CD4-positive, CD25-positive, alpha-beta regulatory T cell (primary cell): ENCODE measurements at regions not wholly inside any gene's neighbourhood (a gene's known extent, or its start where the extent isn't known, plus 50 kb on each side); places are given as distances from the start of the nearest gene placed in this dataset.
A peak's percentile ranks its signal among the peaks of the same experiment; 100 is the strongest.

ENCODE experiments used
- ATAC-seq, 2 donors: fragments of 150-1000 bp; cut with Tn5 transposase; one replicate each; pipeline ENCODE4 v1.10.0; 2021; ENCODE audit warnings: low read depth in 2 of 2, moderate number of reproducible peaks in 2 of 2, moderate library complexity in 1 of 2
- DNase-seq, 3 donors: peaks; one replicate each; pipeline versions ENCODE4 v3.0.0 to v3.0.0-alpha.2; 2012 to 2022; ENCODE audit warnings: mixed read lengths in 1 of 3
- H3K27ac ChIP-seq: one replicate; pipeline ENCODE4 v1.7.0; 2013; ENCODE audit warnings: mild to moderate bottlenecking, low read length; ENCODE audit not compliant: insufficient read depth, poor library complexity, severe bottlenecking
- H3K27me3 ChIP-seq: one replicate; pipeline ENCODE4 v1.7.0; 2013; ENCODE audit warnings: low read length; ENCODE audit not compliant: control insufficient read depth, insufficient read depth
- H3K36me3 ChIP-seq: one replicate; pipeline ENCODE4 v1.7.0; 2013; ENCODE audit warnings: mild to moderate bottlenecking, low read length, moderate library complexity; ENCODE audit not compliant: control insufficient read depth, insufficient read depth
- H3K4me1 ChIP-seq: 2 replicates; pipeline ENCODE4 v1.7.0; 2013; ENCODE audit warnings: mild to moderate bottlenecking, low read length; ENCODE audit not compliant: insufficient read depth, control insufficient read depth, poor library complexity, severe bottlenecking
- H3K4me3 ChIP-seq: one replicate; pipeline ENCODE4 v1.7.0; 2013; ENCODE audit warnings: low read depth, mild to moderate bottlenecking, low read length, moderate library complexity
- H3K9me3 ChIP-seq, 2 experiments: 1 replicate in 1 of 2; 2 replicates in 1 of 2; pipeline ENCODE4 v1.7.0; 2013; ENCODE audit warnings: low read length in 2 of 2, mild to moderate bottlenecking in 1 of 2, moderate library complexity in 1 of 2; ENCODE audit not compliant: control insufficient read depth in 2 of 2
- H3K27ac Mint-ChIP-seq, 3 donors: one replicate each; pipeline ENCODE4 v1.8.0; 2020 to 2022; ENCODE audit warnings: mild to moderate bottlenecking in 3 of 3, mixed read lengths in 3 of 3, moderate library complexity in 2 of 3
- H3K27me3 Mint-ChIP-seq: one replicate; pipeline ENCODE4 v1.8.0; 2022; ENCODE audit warnings: mild to moderate bottlenecking, mixed read lengths
- H3K36me3 Mint-ChIP-seq: one replicate; pipeline ENCODE4 v1.8.0; 2020; ENCODE audit warnings: mixed read lengths
- H3K4me1 Mint-ChIP-seq, 4 donors: one replicate each; pipeline ENCODE4 v1.8.0; 2020 to 2022; ENCODE audit warnings: mixed read lengths in 4 of 4, mild to moderate bottlenecking in 1 of 4
- H3K4me3 Mint-ChIP-seq, 4 donors: one replicate each; pipeline ENCODE4 v1.8.0; 2020 to 2022; ENCODE audit warnings: mild to moderate bottlenecking in 4 of 4, mixed read lengths in 4 of 4, moderate library complexity in 3 of 4
- H3K9me3 Mint-ChIP-seq, 7 donors: one replicate each; pipeline ENCODE4 v1.8.0; 2020 to 2022; ENCODE audit warnings: mixed read lengths in 7 of 7, mild to moderate bottlenecking in 3 of 7, moderate library complexity in 2 of 7

- H3K4me3 ChIP-seq, result no peak overlapping the region
- ATAC-seq (no peak), DNase-seq (no peak)
- peaks cover 0 to 8% (median 0%) of the 10 kb centered on the region in 7 donors for H3K9me3 Mint-ChIP-seq
- H3K27me3 Mint-ChIP-seq, result no peaks in the 10 kb centered on the region
- peaks cover 0 to 13% (median 2%) of the 10 kb centered on the region in 4 donors for H3K4me1 Mint-ChIP-seq
- no peak overlapping the region for H3K27ac ChIP-seq
- H3K4me3 Mint-ChIP-seq, result no peak overlapping the region
- no peak overlapping the region for H3K27ac Mint-ChIP-seq
- H3K27me3 ChIP-seq, result no peaks in the 10 kb centered on the region
- H3K9me3 ChIP-seq, result peaks cover 0 to 4% of the 10 kb centered on the region in 2 experiments
- no peaks in the 10 kb centered on the region for H3K36me3 ChIP-seq
- no peaks in the 10 kb centered on the region for H3K36me3 Mint-ChIP-seq
- no peaks in the 10 kb centered on the region for H3K4me1 ChIP-seq
These were observed 755.2 kb upstream of the ACO1 start for GRCh38 chr9:31629292-31629691.

- ATAC-seq (no peak), DNase-seq (no peak)
- Histone ChIP-seq H3K36me3 (no peaks in the 10 kb centered on the region), H3K27me3 (no peaks in the 10 kb centered on the region), H3K4me3 (no peak overlapping the region), H3K4me1 (no peaks in the 10 kb centered on the region), H3K27ac (no peak overlapping the region), H3K9me3 (no peaks in the 10 kb centered on the region)
- peaks cover 0 to 7% (median 3%) of the 10 kb centered on the region in 4 donors for H3K4me1 Mint-ChIP-seq
- no peak overlapping the region for H3K4me3 Mint-ChIP-seq
- peaks cover 0 to 1% (median 0%) of the 10 kb centered on the region in 7 donors for H3K9me3 Mint-ChIP-seq
- H3K27me3 Mint-ChIP-seq, result no peaks in the 10 kb centered on the region
- no peak overlapping the region for H3K27ac Mint-ChIP-seq
- no peaks in the 10 kb centered on the region for H3K36me3 Mint-ChIP-seq
These were observed 747.2 kb upstream of the ACO1 start for GRCh38 chr9:31637265-31637664.

- H3K27ac Mint-ChIP-seq, result no peak overlapping the region
- no peak overlapping the region for H3K4me3 Mint-ChIP-seq
- no peaks in the 10 kb centered on the region for H3K36me3 Mint-ChIP-seq
- H3K27me3 ChIP-seq, result no peaks in the 10 kb centered on the region
- H3K9me3 ChIP-seq, result no peaks in the 10 kb centered on the region
- DNase-seq (no peak), ATAC-seq (no peak)
- no peaks in the 10 kb centered on the region for H3K36me3 ChIP-seq
- H3K27ac ChIP-seq, result no peak overlapping the region
- no peak overlapping the region for H3K4me3 ChIP-seq
- H3K4me1 ChIP-seq, result no peaks in the 10 kb centered on the region
- H3K4me1 Mint-ChIP-seq, result peaks cover 0 to 7% (median 3%) of the 10 kb centered on the region in 4 donors
- H3K27me3 Mint-ChIP-seq, result no peaks in the 10 kb centered on the region
- peaks cover 0 to 1% (median 0%) of the 10 kb centered on the region in 7 donors for H3K9me3 Mint-ChIP-seq
These were observed 746.6 kb upstream of the ACO1 start for GRCh38 chr9:31637861-31638260.

- no peaks in the 10 kb centered on the region for H3K36me3 ChIP-seq
- no peak for ATAC-seq
- no peaks in the 10 kb centered on the region for H3K27me3 ChIP-seq
- Mint-ChIP-seq H3K9me3 (no peaks in the 10 kb centered on the region), H3K36me3 (no peaks in the 10 kb centered on the region), H3K4me1 (peaks cover 0 to 7% (median 5%) of the 10 kb centered on the region in 4 donors), H3K27ac (peak overlapping the region in 1 of 3 donors; percentile 28), H3K27me3 (no peaks in the 10 kb centered on the region), H3K4me3 (no peak overlapping the region)
- H3K9me3 ChIP-seq, result no peaks in the 10 kb centered on the region
- no peak for DNase-seq
- H3K4me3 ChIP-seq, result no peak overlapping the region
- H3K27ac ChIP-seq, result no peak overlapping the region
- no peaks in the 10 kb centered on the region for H3K4me1 ChIP-seq
These were observed 745.0 kb upstream of the ACO1 start for GRCh38 chr9:31639451-31639850.

GRCh38 chr9:31669311-31669710, 715.1 kb upstream of the ACO1 start:
- no peaks in the 10 kb centered on the region for H3K36me3 Mint-ChIP-seq
- no peaks in the 10 kb centered on the region for H3K27me3 Mint-ChIP-seq
- Histone ChIP-seq H3K4me3 (no peak overlapping the region), H3K9me3 (no peaks in the 10 kb centered on the region), H3K4me1 (no peaks in the 10 kb centered on the region), H3K36me3 (no peaks in the 10 kb centered on the region), H3K27ac (no peak overlapping the region), H3K27me3 (no peaks in the 10 kb centered on the region)
- ATAC-seq (no peak), DNase-seq (no peak)
- H3K4me3 Mint-ChIP-seq, result no peak overlapping the region
- no peak overlapping the region for H3K27ac Mint-ChIP-seq
- peaks cover 0 to 3% (median 0%) of the 10 kb centered on the region in 7 donors for H3K9me3 Mint-ChIP-seq
- H3K4me1 Mint-ChIP-seq, result peaks cover 0 to 2% (median 0%) of the 10 kb centered on the region in 4 donors

GRCh38 chr9:31671011-31671410, 713.4 kb upstream of the ACO1 start:
- Histone ChIP-seq H3K4me1 (no peaks in the 10 kb centered on the region), H3K4me3 (no peak overlapping the region), H3K27me3 (no peaks in the 10 kb centered on the region), H3K9me3 (no peaks in the 10 kb centered on the region), H3K27ac (no peak overlapping the region), H3K36me3 (no peaks in the 10 kb centered on the region)
- Mint-ChIP-seq H3K36me3 (no peaks in the 10 kb centered on the region), H3K27me3 (no peaks in the 10 kb centered on the region), H3K4me1 (peaks cover 0 to 2% (median 0%) of the 10 kb centered on the region in 4 donors), H3K27ac (no peak overlapping the region), H3K4me3 (no peak overlapping the region), H3K9me3 (peaks cover 0 to 3% (median 0%) of the 10 kb centered on the region in 7 donors)
- ATAC-seq (no peak), DNase-seq (peak in 1 of 3 donors; percentile 6)

- H3K27me3 ChIP-seq, result no peaks in the 10 kb centered on the region
- Mint-ChIP-seq H3K27ac (no peak overlapping the region), H3K36me3 (no peaks in the 10 kb centered on the region), H3K27me3 (no peaks in the 10 kb centered on the region), H3K4me1 (peaks cover 0 to 16% (median 12%) of the 10 kb centered on the region in 4 donors), H3K4me3 (no peak overlapping the region), H3K9me3 (peaks cover 0 to 3% (median 0%) of the 10 kb centered on the region in 7 donors)
- H3K9me3 ChIP-seq, result no peaks in the 10 kb centered on the region
- H3K4me3 ChIP-seq, result no peak overlapping the region
- no peaks in the 10 kb centered on the region for H3K36me3 ChIP-seq
- H3K4me1 ChIP-seq, result no peaks in the 10 kb centered on the region
- DNase-seq (no peak), ATAC-seq (no peak)
- no peak overlapping the region for H3K27ac ChIP-seq
These were observed 710.2 kb upstream of the ACO1 start for GRCh38 chr9:31674264-31674663.

GRCh38 chr9:31677415-31677814, 707.0 kb upstream of the ACO1 start:
- H3K9me3 Mint-ChIP-seq, result peaks cover 0 to 2% (median 0%) of the 10 kb centered on the region in 7 donors
- no peaks in the 10 kb centered on the region for H3K36me3 Mint-ChIP-seq
- Histone ChIP-seq H3K4me3 (no peak overlapping the region), H3K9me3 (no peaks in the 10 kb centered on the region), H3K36me3 (no peaks in the 10 kb centered on the region), H3K27ac (no peak overlapping the region), H3K27me3 (no peaks in the 10 kb centered on the region), H3K4me1 (no peaks in the 10 kb centered on the region)
- peaks cover 0 to 16% (median 11%) of the 10 kb centered on the region in 4 donors for H3K4me1 Mint-ChIP-seq
- peak overlapping the region in 1 of 3 donors; percentile 10 for H3K27ac Mint-ChIP-seq
- H3K4me3 Mint-ChIP-seq, result no peak overlapping the region
- ATAC-seq (no peak), DNase-seq (peak in 1 of 3 donors; percentile 13)
- no peaks in the 10 kb centered on the region for H3K27me3 Mint-ChIP-seq
